NCI-H1092 (cell line): ENCODE measurements at regions not wholly inside any gene's neighbourhood (a gene's known extent, or its start where the extent isn't known, plus 50 kb on each side); places are given as distances from the start of the nearest gene placed in this dataset.

Experiments used
- DNase-seq: peaks from one replicate; lab custom pipeline; 2025; lab: John Stamatoyannopoulos, UW

GRCh38 chr5:2184563-2185540 lies 302.1 kb upstream of the IRX4 start:
- no peak for DNase-seq

DNA sequence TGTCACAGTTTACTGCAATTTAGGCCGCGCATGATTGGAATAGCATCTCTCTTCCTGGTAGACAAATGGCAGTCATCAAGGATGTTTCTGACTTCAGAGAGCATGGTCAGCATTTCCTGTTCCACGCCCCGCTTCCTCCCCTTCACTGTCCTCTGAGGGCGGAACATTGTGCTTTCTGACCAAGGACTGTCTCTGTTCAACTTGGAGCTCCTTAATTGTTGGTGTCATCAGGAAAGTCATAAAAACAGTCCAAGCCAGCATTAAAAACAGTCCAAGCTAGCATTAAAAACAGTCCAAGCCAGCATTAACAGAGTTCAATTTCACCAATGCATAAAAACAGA lies 301.3 kb upstream of the IRX4 start:
- no peak for DNase-seq

DNA sequence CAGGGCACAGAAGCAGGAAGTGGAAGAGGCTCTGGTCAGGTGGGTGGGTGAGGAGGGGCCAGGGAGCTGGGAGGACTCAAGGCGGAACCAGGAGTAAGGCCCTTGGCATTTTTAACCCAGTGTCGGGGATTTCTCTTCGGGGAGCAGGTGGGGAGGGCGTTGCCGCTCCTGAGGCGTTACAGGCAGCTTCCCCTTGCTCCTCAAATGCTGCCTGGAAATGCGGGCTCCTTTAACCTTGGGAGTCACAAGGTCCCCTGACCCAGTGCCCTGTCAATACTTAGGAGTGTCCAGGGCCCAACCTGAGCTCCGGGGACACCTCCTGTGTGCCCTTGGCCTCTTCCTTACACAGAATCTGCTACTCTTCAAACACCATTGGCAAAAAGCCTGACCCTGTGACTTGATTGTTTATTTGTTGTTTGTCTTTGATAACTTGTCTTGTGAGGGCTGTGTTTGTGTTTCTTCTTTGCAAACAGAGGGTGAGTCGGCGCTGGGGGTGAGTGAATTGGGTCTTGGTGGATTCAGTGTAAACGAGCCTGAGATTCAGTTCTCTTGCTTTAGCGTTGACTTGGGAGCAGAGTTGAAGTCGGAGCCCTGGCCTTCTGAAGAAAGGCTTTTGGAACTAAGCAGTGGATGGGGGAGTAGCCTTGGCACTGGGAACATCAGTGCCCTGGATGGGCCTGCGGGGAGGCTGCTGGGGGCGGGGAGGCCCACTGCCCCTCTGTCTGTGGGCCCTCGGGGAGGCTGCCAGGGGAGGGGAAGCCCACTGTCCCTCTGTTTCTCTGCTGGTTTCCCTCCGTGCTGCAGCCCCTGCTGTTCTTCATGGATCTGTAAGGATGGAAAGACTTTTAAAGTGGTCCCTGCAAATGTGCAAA lies 300.7 kb upstream of the IRX4 start:
- no peak for DNase-seq

- DNase-seq = no peak
Observed at GRCh38 chr5:2182020-2182419, 299.3 kb upstream of the IRX4 start.

- no peak for DNase-seq
Observed at GRCh38 chr5:2181557-2181956, 298.8 kb upstream of the IRX4 start.

DNA sequence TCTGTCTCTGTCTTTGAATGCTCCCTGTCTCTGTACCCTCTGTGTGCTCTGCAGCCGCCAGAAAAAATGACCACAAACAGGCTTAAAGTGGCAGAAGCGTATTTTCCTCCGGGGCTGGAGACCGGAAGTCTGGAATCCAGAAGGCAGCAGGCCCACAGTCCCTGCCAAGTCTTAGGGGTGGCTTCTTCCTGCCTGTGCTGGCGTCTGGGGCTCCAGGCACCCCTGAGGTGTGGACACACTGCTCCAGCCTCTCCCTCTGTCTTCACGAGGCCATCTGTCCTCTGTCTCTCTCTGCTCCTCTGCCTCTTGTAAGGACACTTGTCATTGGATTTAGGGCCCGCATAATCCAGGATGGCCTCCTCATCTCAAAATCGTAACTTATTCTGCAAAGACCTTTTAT lies 298.4 kb upstream of the IRX4 start:
- no peak for DNase-seq

DNA sequence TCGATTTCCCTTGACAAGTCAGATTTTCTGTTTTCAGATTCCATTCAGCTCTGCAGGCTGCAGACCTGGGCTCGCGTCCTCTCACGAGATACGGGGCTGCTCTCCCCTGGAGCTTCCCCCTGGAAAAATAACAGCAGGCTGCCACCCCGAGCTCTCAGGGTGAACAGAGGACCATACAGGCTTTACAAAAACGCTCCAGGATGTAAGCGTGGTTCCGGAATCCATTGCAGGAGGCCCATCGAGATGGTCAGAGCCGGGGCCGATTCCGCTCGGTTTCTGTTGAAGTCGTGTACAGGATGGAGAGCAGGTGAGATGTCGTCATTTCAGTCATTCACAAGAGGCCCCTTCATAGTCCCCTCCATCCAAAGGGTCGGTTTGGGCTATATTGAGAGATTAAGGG lies 297.7 kb upstream of the IRX4 start:
- no peak for DNase-seq

- DNase-seq = no peak
Observed at GRCh38 chr5:2179861-2180260, 297.1 kb upstream of the IRX4 start.

- DNase-seq = no peak
Observed at GRCh38 chr5:2178528-2178927, 295.8 kb upstream of the IRX4 start.

DNA sequence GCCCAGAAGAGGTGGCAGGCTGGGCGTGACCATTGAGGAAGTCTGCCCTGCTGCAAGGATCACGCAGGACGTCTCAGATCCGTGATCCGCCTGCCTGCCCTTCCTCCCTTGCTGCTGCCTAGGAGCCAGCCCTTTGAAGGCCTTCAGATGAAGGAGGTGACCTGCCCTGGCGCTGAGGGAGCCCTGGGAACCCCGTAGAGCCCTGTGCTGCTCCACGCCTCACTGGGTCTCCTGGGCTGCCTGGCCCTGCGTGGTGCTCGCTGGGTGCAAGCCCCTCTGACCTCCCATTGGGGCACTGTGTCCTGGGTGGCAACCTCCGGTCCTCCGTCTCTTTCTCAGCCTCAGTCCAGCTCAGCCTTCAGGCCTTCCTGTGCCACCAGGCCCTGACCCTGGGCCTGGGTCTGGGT lies 295.3 kb upstream of the IRX4 start:
- no peak for DNase-seq

GRCh38 chr5:2177244-2177643 lies 294.5 kb upstream of the IRX4 start:
- no peak for DNase-seq

- no peak for DNase-seq
Observed at GRCh38 chr5:2176581-2176980, 293.9 kb upstream of the IRX4 start.

DNA sequence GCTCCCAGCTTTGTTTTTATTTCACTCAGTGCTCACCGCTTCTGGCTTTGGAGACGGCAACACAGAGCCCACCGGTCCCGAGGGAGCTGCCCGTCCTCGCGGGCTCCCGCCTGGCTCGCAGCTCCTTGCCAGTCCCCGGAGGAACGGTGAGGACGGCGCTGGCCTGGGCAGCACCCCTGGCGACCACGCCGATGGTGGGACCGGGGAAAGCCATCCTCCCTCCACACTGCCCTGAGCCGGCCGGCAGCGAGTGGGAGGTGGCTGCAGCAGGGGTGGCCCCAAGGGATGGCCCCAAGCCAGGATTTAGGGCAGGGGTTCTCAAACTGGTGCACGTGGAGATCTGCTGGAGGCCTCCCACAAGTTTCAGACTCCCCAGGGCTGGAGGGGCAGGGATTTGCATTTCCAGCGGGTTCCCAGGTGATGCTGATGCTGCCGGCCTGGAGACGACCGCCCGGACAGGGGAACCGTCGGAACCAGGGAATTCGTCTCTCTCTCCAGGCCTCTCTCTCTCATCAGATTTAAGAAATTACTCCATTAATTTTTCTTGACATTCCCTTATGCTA lies 293.2 kb upstream of the IRX4 start:
- DNase-seq = no peak

DNA sequence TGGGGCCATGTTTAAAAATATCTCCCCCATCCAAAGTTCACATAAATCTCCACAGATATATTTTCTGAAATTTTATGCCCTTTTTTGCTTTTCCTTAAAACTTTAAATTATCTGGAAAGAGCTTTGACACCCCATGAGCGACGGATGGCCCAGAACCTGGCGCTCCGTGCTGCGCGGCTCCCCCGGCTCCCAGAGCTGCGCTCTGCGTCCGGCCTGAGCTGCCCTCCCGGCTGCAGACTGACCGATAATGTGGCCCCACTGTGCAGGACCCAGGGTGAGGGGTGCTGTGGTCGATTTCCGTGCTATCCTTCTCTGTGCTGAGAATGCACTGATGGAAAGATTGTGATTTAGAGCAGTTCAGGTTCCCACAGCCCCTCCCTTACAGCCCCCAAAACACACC lies 292.3 kb upstream of the IRX4 start:
- DNase-seq = no peak

- no peak for DNase-seq
Observed at GRCh38 chr5:2174538-2174937, 291.8 kb upstream of the IRX4 start.

DNA sequence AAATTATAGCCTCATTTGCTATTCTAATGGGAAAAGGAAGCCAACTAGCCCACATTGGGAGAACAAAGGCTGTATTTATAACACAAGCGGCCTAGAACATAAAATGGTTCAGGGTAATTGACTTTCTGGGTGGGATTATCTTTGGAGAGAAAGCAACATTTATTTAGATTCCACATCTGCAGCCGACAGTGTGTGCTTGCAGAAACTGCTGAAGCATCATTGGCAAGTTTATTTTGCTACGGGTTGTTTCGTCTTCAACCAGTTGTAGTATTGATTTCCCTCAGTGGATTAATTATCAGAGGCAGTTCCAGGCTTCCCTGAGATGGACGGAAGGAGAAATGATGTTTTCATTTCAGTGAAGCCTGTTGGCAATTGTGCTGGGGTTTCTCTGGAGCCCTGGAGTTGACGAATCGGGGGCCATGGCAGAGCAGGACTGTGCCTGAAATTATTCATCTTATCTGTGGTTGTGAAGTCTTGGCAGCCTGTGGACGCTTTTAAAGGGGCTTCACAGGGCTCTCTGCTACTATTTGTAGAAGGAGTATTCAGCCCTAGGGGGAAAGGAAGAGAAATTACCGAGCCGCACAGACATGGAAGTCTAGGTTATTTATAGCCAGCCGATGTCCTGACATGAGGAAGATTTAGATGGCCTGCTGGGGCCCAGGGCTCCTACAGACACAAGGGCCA lies 290.6 kb upstream of the IRX4 start:
- DNase-seq = peak; percentile 38

GRCh38 chr5:2172471-2172870 lies 289.7 kb upstream of the IRX4 start:
- no peak for DNase-seq

DNA sequence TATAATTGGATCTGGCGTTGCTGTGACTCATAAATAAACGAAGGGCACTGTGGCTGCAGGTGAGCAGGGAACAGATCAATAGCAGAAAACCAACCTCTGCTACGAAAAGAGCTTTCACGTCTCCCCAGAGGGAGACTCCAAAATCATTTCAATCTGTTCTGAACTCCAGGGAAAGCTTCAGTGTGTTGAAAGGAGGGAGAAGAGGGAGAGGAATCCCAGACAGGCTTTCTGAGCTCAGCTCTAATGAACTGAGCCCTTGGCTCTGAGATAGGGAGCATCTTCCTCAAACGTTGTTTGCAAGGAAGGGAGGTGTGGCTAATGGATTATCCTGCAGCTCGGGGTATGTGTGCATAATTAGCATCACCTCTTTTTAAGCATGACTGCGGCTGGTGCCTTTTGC lies 288.0 kb upstream of the IRX4 start:
- DNase-seq = no peak

GRCh38 chr5:2169850-2170760 lies 287.4 kb upstream of the IRX4 start:
- DNase-seq = no peak

- no peak for DNase-seq
Observed at GRCh38 chr5:2169430-2169808, 286.7 kb upstream of the IRX4 start.
